ENCODE measurements at regions not wholly inside any gene's neighbourhood (a gene's known extent, or its start where the extent isn't known, plus 50 kb on each side); places are given as distances from the start of the nearest gene placed in this dataset.

DNA sequence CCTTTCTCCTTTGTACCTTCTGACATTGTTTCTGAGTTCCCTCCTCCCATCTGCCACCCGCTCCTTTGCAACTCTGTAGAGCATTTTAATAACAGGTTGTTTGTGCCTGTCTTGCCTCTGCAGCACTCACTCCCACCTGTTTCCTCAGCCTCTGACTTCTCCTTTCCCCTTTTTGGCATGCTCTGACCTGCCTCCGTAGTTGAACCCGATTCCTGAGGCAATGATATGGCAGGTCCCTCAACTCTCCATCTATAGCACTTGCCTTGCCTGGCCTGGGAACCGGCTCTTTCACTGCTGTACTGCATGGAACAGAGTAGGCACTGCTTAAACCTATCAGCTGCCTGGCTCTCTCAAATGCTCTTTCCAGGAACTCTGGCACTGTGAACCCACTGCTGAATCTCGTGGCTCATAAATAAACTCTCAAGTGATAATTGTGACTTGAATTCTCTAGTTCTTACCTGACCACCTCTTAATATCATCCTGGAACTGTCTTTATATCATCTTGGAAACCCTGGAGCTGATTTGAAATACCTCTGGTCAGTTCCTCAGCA, 50.3 kb downstream of the UTRN start:
- DNase-seq: no peak

GRCh38 chr6:144335914-144336313, 50.8 kb downstream of the UTRN start:
- no peak for DNase-seq

- no peak for DNase-seq
Observed at GRCh38 chr6:144336900-144337299, 51.8 kb downstream of the UTRN start.

DNA sequence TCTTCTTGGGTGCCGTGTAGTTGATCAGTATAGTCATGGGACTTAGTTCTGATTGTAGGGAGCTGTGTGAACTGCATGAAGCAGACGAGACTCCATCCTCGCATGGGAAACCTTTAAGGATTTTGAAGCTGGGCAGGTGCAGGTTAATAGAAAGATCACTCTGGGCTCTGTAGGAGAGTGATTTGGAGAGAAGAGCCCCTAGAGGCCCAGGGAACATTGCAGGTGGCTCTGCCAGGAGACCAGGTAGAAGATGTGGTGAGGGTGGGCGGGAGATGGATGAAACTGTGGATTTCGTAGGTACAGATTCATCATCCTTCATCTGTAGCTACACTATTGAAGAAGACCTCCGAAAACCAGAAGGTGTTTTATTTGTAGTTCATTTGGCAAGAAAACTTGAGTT, 53.3 kb downstream of the UTRN start:
- no peak for DNase-seq

GRCh38 chr6:144338951-144339700, 54.0 kb downstream of the UTRN start:
- DNase-seq: peak; percentile 4

GRCh38 chr6:144339859-144340452, 54.8 kb downstream of the UTRN start:
- no peak for DNase-seq

DNA sequence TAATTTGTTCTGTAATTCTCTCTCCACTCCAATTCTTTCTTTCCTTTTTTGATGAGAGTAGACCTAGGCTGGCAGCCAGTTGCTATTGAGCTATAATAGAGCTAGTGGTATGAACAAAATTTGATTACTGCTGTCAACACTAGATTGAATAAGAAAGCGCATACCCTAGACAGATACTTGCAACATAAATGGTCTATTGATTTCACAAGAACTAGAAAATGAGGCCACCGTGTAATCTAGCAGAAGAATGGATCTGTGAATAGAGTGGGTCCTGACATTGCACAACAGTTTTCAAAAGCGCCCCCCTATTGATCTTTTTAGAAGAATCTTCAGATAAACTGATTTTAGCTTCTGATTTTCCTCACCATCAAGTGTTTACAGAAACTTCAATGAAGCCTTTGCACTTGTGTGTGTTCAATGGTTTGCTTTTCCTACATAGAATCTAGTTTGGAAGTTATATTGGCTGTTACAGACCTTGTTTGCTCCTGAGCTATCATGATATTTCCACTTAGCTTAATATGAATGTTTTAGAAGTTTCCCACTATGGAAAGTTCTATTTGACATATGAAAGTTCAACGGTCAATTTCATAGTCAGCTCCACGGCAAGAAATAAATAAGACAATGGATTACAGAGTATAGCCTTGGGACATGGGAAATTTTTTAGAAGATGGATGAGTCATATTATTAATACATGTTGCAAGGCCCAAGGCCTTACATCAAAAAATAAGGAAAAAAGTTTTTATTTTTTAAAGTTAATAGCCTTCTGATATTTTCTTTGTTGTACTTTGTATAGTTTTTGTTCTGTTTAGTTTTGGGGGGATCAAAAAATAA, 55.6 kb downstream of the UTRN start:
- DNase-seq: no peak

- DNase-seq: no peak
Observed at GRCh38 chr6:144341831-144342527, 56.8 kb downstream of the UTRN start.

GRCh38 chr6:144343701-144344428, 58.7 kb downstream of the UTRN start:
- peak; percentile 18 for DNase-seq

DNA sequence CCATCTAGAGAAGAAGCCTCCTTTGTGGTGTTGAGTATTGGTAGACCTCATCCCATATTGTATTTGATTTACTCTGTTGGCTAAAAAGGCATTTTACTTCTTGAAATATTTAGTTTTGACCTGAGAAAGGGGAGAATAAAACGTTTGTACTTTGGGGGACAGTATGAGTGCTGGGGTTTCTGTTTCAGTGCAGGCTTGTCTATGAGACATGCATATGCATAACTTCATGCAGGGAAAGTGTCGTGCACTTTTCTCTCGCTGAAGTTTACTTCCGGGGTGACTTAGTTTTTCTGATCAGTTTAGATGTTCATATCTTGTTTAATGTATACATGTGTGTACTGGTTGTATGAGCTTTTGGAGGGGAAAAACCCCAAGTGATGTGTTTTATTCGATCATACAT, 59.5 kb downstream of the UTRN start:
- DNase-seq: no peak

DNA sequence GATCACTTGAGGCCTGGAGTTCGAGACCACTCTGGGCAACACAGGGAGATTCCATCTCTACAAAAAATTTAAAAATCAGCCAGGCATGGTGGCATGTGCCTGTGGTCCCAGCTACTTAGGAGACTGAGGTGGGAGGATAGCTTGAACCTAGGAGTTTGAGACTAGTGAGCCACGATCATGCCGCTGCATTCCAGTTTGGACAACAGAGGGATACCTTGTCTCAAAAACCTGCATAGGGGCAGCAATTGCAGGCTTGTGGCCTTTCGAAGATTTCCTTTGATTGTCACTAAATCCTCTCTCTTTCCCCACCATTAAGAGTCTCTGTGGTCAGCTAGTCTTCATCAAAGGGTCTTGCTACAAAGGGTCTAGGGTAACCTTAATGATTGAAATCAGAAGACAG, 60.3 kb downstream of the UTRN start:
- DNase-seq: no peak

- DNase-seq: no peak
Observed at GRCh38 chr6:144346719-144347447, 61.7 kb downstream of the UTRN start.

DNA sequence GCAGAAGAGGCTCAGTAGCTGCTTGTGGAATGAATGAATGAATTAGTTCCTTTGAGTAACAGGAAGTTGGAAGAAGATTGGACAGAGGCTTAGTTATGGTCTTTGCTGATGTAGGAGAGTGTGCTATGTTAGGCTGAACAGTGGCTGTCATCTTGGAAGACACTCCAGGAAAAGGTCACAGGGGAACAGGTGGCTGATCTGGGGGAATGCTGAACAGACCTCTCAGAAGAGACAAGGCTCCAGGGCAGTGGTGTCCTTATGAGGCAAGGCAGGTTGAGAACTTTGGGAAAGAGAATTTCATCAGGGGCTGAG, 62.3 kb downstream of the UTRN start:
- no peak for DNase-seq

- DNase-seq: no peak
Observed at GRCh38 chr6:144347933-144348332, 62.8 kb downstream of the UTRN start.

- no peak for DNase-seq
Observed at GRCh38 chr6:144349690-144350527, 64.8 kb downstream of the UTRN start.

DNA sequence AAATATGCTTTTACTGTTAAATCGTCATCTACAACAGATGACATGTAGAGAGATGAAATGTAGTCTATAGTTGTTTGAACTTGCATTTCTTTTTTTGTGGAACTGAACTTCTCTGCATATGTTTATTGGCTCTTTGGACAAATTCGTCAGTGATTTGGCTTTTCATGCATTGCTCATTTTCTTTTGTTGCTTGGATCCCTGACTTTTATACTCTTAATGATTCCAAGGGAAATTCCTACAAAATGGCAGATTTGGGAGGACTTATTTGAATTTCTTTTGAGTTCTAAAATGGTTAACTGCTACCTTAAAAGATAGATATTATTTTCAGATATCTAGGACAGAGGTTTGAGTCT, 65.4 kb downstream of the UTRN start:
- DNase-seq: no peak

GRCh38 chr6:144351379-144352127, 66.4 kb downstream of the UTRN start:
- no peak for DNase-seq

- peak; percentile 65 for DNase-seq
Observed at GRCh38 chr6:144352331-144352730, 67.2 kb downstream of the UTRN start.

DNA sequence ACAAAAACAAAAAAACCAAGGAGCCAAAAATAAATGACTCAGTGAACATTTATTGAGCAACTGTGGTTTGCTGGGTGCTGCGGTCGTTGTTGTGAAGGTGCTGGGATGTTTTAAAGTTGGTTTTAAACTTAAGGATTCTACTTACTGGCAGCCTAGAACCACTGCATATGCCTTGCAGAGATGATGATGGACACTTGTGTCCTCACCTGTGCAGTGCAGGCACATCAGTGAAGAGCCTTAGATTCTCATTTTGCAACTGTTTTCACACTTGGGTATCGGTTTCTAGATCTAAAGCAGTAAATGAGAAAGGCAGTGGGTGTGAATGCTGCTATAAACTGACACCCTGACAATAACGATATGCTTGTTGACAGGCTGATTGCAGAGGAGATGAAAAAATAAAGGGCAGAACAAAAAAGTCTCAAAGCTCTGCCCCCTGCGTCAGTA, 68.8 kb downstream of the UTRN start:
- no peak for DNase-seq

DNA sequence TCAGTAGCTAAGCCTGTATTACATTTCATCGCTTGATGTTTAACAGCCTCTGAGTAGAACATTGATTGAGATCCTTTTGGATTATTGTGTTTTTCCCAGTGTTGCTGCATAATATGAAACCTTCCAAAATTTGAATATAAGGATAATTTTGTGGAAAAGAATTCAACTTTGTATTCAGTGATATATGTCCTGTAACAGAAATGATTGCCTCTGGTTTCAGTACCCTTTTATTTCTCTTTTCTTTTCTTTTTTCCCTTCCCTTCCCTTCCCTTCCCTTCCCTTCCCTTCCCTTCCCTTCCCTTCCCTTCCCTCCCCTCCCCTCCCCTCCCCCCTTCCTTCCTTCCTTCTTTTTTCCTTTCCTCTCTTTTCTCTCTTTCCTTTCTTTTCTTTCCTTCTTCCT, 74.6 kb downstream of the UTRN start:
- no peak for DNase-seq
